DND-41 (cell line): ENCODE measurements at regions not wholly inside any gene's neighbourhood (a gene's known extent, or its start where the extent isn't known, plus 50 kb on each side); places are given as distances from the start of the nearest gene placed in this dataset.

Source experiments
- ATAC-seq: fragments of 200-7000 bp; cut with Tn5 transposase; 3 replicates; pipeline ENCODE4 v1.9.1; 2021; ENCODE audit warnings: low read depth; ENCODE audit not compliant: insufficient read depth
- DNase-seq: peaks from one replicate; pipeline ENCODE4 v3.0.0-alpha.2; 2020
- H2AFZ ChIP-seq: 2 replicates; pipeline ENCODE4 v1.6.0; 2012; ENCODE audit warnings: low read depth, low read length
- H3K27ac ChIP-seq: 2 replicates; pipeline ENCODE4 v1.5.1; 2012; ENCODE audit warnings: low read length, inconsistent platforms
- H3K27me3 ChIP-seq: fragments of 200-600 bp; sonication (generic); 2 replicates; pipeline ENCODE4 v1.6.0; 2012; ENCODE audit warnings: low read length, mild to moderate bottlenecking, inconsistent platforms; ENCODE audit not compliant: insufficient read depth, poor library complexity
- H3K36me3 ChIP-seq: 2 replicates; pipeline ENCODE4 v1.5.1; 2012; ENCODE audit warnings: low read length, inconsistent platforms; ENCODE audit not compliant: insufficient read depth
- H3K4me1 ChIP-seq: 2 replicates; pipeline ENCODE4 v1.5.1; 2012; ENCODE audit warnings: mild to moderate bottlenecking, low read length; ENCODE audit not compliant: insufficient read depth
- H3K4me2 ChIP-seq: 2 replicates; pipeline ENCODE4 v1.6.0; 2012; ENCODE audit warnings: mild to moderate bottlenecking, moderate library complexity, low read length, inconsistent platforms; ENCODE audit not compliant: insufficient read depth
- H3K4me3 ChIP-seq, 2 experiments: fragments of 200-600 bp in 1 of 2; shearing (Covaris generic) in 1 of 2; 2 replicates each; pipeline ENCODE4 v1.5.1; 2012 to 2016; ENCODE audit warnings: inconsistent platforms in 2 of 2, low read length in 2 of 2, mild to moderate bottlenecking in 2 of 2, low read depth in 1 of 2, moderate library complexity in 1 of 2
- H3K79me2 ChIP-seq: 2 replicates; pipeline ENCODE4 v1.6.0; 2012; ENCODE audit warnings: low read length, inconsistent platforms; ENCODE audit not compliant: insufficient read depth
- H3K9ac ChIP-seq: 2 replicates; pipeline ENCODE4 v1.6.0; 2012; ENCODE audit warnings: low read depth, mild to moderate bottlenecking, inconsistent platforms, low read length, moderate library complexity
- H3K9me3 ChIP-seq: 2 replicates; pipeline ENCODE4 v1.5.1; 2012; ENCODE audit warnings: low read length, moderate library complexity, mild to moderate bottlenecking, inconsistent platforms; ENCODE audit not compliant: insufficient read depth, severe bottlenecking
- H4K20me1 ChIP-seq: 2 replicates; pipeline ENCODE4 v1.6.0; 2012; ENCODE audit warnings: low read length; ENCODE audit not compliant: insufficient read depth
- CTCF ChIP-seq: IDR thresholded peaks from 2 replicates; pipeline ENCODE4 v1.5.1; 2012; ENCODE audit warnings: borderline replicate concordance, low read length, moderate library complexity, mild to moderate bottlenecking; ENCODE audit not compliant: poor library complexity, severe bottlenecking; ENCODE audit errors: extremely low read depth
- EZH2 ChIP-seq: IDR thresholded peaks from 3 replicates; pipeline ENCODE4 v1.6.1; 2012; ENCODE audit warnings: borderline replicate concordance, low read depth, mild to moderate bottlenecking, moderate library complexity, low read length, inconsistent platforms; ENCODE audit not compliant: severe bottlenecking

- no peak for ATAC-seq
- Histone ChIP-seq H3K27me3 (no peaks in the 10 kb centered on the region), H3K4me3 (no peak overlapping the region), H3K4me1 (no peaks in the 10 kb centered on the region), H2AFZ (no peak overlapping the region), H4K20me1 (no peaks in the 10 kb centered on the region), H3K9ac (no peak overlapping the region), H3K9me3 (no peaks in the 10 kb centered on the region), H3K36me3 (no peaks in the 10 kb centered on the region), H3K27ac (no peak overlapping the region), H3K4me2 (no peak overlapping the region), H3K79me2 (no peaks in the 10 kb centered on the region)
- no peak for TF ChIP-seq CTCF
- TF ChIP-seq EZH2 = no peak
- no peak for DNase-seq
These were observed 354.2 kb upstream of the VRK2 start for GRCh38 chr2:57692395-57692794.

GRCh38 chr2:57693177-57693576 lies 353.4 kb upstream of the VRK2 start:
- Histone ChIP-seq H3K27me3 (no peaks in the 10 kb centered on the region), H3K9me3 (no peaks in the 10 kb centered on the region), H2AFZ (no peak overlapping the region), H3K4me2 (no peak overlapping the region), H3K79me2 (no peaks in the 10 kb centered on the region), H3K36me3 (no peaks in the 10 kb centered on the region), H3K27ac (no peak overlapping the region), H3K9ac (no peak overlapping the region), H3K4me1 (no peaks in the 10 kb centered on the region), H4K20me1 (no peaks in the 10 kb centered on the region), H3K4me3 (no peak overlapping the region)
- ATAC-seq (no peak), DNase-seq (no peak)
- TF ChIP-seq EZH2 (no peak), CTCF (no peak)

GRCh38 chr2:57693965-57694364 lies 352.6 kb upstream of the VRK2 start:
- no peak for TF ChIP-seq CTCF
- TF ChIP-seq EZH2 = no peak
- Histone ChIP-seq H3K9ac (no peak overlapping the region), H3K4me2 (no peak overlapping the region), H2AFZ (no peak overlapping the region), H3K79me2 (no peaks in the 10 kb centered on the region), H3K27ac (no peak overlapping the region), H3K4me1 (no peaks in the 10 kb centered on the region), H3K4me3 (no peak overlapping the region), H3K36me3 (no peaks in the 10 kb centered on the region), H3K9me3 (no peaks in the 10 kb centered on the region), H4K20me1 (no peaks in the 10 kb centered on the region), H3K27me3 (no peaks in the 10 kb centered on the region)
- DNase-seq = no peak
- no peak for ATAC-seq

- ATAC-seq = no peak
- Histone ChIP-seq H3K36me3 (no peaks in the 10 kb centered on the region), H3K27ac (no peak overlapping the region), H3K79me2 (no peaks in the 10 kb centered on the region), H3K27me3 (no peaks in the 10 kb centered on the region), H2AFZ (no peak overlapping the region), H3K4me3 (no peak overlapping the region), H3K9me3 (no peaks in the 10 kb centered on the region), H3K4me2 (no peak overlapping the region), H4K20me1 (no peaks in the 10 kb centered on the region), H3K9ac (no peak overlapping the region), H3K4me1 (no peaks in the 10 kb centered on the region)
- no peak for TF ChIP-seq EZH2
- TF ChIP-seq CTCF = no peak
- DNase-seq = no peak
These were observed 350.6 kb upstream of the VRK2 start for GRCh38 chr2:57696016-57696415.
